Astrocyte of the cerebellum (primary cell): ENCODE measurements at regions not wholly inside any gene's neighbourhood (a gene's known extent, or its start where the extent isn't known, plus 50 kb on each side); places are given as distances from the start of the nearest gene placed in this dataset.

Source experiments
- DNase-seq: peaks from one replicate; pipeline ENCODE4 v3.0.0-alpha.2; 2011; ENCODE audit warnings: low read depth
- H3K4me3 ChIP-seq: 2 replicates; pipeline ENCODE4 v1.5.1; 2011; ENCODE audit warnings: mild to moderate bottlenecking, low read depth, low read length, moderate library complexity
- in situ Hi-C: cut with HindIII; loops from 2 replicates; pipeline ENCODE4 v1.10.0; 2017; ENCODE audit warnings: low sequenced_read_pairs
- TF ChIP-seq, protein P1 (sequence below): IDR thresholded peaks from 2 replicates; pipeline ENCODE4 v1.5.1; 2012; ENCODE audit warnings: low read length, low read depth, moderate library complexity, mild to moderate bottlenecking; ENCODE audit errors: missing control alignments

DNA sequence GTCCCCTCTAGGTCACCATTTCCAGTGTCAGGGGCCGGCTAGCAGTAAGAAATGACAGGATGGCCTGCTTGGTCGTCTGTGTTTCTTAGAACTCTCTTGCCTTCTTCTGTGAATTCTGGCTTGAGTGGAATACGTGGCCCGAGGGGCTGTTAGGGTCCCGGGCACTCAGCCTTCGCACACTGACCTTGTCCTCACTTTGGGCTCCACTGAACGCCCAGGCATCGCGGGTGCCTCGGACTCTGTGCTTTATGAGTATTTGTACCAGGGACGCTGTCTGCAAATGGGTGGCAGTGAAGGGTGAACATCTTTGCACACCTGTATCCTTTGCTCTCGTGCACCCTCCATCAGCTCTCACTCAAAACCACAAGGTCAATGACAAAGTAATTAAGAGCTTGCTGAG, 123.4 kb upstream of the ANO1 start:
- TF ChIP-seq, protein P1, sequence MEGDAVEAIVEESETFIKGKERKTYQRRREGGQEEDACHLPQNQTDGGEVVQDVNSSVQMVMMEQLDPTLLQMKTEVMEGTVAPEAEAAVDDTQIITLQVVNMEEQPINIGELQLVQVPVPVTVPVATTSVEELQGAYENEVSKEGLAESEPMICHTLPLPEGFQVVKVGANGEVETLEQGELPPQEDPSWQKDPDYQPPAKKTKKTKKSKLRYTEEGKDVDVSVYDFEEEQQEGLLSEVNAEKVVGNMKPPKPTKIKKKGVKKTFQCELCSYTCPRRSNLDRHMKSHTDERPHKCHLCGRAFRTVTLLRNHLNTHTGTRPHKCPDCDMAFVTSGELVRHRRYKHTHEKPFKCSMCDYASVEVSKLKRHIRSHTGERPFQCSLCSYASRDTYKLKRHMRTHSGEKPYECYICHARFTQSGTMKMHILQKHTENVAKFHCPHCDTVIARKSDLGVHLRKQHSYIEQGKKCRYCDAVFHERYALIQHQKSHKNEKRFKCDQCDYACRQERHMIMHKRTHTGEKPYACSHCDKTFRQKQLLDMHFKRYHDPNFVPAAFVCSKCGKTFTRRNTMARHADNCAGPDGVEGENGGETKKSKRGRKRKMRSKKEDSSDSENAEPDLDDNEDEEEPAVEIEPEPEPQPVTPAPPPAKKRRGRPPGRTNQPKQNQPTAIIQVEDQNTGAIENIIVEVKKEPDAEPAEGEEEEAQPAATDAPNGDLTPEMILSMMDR, result no peak

DNA sequence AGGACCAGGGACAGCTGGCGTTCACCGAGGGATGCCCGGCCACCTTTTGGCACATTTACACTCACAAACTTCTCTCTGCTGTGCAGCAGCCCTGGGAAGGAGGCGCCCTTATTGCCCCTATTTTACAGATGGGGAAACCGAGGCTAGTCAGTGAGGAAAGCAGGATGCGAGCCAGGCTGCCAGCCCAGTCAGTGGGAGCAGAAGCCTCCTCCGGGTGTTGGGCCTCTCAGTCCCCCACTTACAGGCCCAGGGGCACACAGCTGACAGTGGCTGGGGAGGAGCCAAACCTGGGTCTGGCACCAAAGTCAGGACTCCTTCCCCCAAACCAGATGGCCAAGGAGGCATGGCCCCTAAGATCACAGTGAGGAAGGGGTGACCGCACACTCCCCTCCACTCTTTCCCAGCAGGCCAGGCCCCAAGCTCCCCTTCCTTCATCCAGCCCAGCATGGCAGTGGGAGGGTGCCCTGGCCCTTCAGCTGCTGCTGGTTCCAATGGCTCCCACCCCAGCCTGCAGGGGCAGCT, 121.4 kb upstream of the ANO1 start:
- DNase-seq, result no peak
- TF ChIP-seq, protein P1, result no peak
- no peak overlapping the region for H3K4me3 ChIP-seq
- in situ Hi-C loops, result loop anchor here (5.0 kb wide), 1 partner anchor 66 kb away; no protein-coding TSS in a partner anchor

More for the DNA sequence above, 123.4 kb upstream of the ANO1 start:
- no peak overlapping the region for H3K4me3 ChIP-seq
- in situ Hi-C loops, result loop anchor here (5.0 kb wide), 1 partner anchor 68 kb away; no protein-coding TSS in a partner anchor
- DNase-seq, result no peak

DNA sequence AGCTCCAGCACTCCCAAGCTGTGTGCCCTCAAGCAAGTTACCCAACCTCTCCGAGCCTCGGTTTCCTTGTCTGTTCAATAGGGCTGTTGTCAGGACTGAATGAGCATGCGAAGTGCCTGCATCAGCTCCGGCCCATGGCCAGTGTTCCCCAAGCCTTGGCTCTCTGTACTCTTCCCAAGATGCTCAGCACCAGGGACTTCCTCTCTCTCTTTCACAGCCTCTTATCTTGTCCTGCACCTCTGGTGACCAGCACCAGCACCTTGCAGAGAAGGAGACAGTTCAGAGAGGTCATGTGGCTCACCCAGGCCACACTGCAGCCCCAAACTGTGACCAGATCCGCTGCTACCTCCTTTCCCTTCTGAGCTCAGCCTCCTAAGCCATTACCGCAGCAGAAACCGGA, 120.3 kb upstream of the ANO1 start:
- in situ Hi-C loops, result loop anchor here (5.0 kb wide), 1 partner anchor 64 kb away; no protein-coding TSS in a partner anchor
- no peak overlapping the region for H3K4me3 ChIP-seq
- TF ChIP-seq, protein P1, result no peak
- DNase-seq, result no peak

DNA sequence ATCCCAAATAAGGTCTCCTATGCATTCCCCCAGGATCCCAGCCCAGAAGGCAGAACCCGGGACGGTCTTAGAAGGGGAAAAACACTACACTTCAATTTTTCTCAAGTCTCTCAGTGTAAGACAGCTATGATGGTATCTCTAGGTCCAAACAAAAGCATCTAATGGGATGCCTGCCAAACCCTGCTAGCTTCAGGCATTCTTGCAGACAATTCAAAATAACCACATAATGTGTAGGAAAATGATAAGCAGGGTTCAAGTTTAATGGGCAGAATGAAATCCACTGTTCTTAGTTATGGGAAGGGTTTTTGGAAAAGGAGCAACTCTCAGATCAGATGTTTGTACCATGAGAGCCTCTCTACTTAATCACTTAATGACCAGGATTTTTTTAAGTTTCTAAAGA, 119.8 kb upstream of the ANO1 start:
- TF ChIP-seq, protein P1, result no peak
- DNase-seq, result peak; percentile 24
- H3K4me3 ChIP-seq, result no peak overlapping the region
- in situ Hi-C loops, result loop anchor here (5.0 kb wide), 1 partner anchor 64 kb away; no protein-coding TSS in a partner anchor

DNA sequence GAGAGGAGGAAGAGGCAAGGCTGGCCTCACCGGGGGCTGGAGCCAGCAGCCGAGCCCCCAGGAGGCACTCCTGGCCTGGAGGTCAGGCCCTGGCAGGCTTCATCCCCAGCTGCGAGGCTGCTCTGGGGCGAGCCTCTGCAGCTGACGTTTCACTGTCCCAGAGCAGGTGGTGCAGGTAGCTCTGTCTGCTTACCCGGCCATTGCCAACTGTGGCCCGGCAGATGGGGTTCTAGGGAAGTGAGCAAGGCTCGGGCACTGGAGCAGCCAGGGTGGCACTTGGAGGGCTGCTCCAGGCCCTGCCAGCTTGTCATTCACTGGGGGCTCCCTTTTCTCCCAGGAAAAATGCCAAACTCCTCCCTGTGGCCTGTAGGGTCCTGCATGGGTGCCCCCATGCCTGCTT, 118.7 kb upstream of the ANO1 start:
- in situ Hi-C loops, result loop anchor here (5.0 kb wide), 1 partner anchor 63 kb away; no protein-coding TSS in a partner anchor
- H3K4me3 ChIP-seq, result no peak overlapping the region
- DNase-seq, result no peak
- TF ChIP-seq, protein P1, result no peak

DNA sequence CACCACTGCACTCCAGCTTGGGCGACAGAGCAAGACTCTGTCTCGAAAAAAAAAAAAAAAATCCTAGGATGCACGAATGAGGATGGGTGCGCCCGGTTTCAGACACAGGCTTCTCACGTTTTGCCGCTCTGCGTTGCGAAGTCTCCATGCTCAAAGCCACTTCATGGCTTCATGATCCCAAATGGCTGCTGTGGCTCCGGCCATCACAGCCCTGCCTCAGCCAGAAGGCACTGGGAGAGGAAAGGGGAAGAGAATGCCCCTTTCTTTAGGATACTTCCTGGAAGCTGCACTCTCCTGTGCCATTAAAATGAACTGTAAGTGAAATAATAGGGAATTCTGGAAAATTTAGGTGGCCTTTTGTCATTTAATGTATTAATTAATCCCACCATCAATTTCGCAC, 116.4 kb upstream of the ANO1 start:
- no peak for DNase-seq
- no peak overlapping the region for H3K4me3 ChIP-seq
- in situ Hi-C loops, result loop anchor here (5.0 kb wide), 1 partner anchor 89 kb away; no protein-coding TSS in a partner anchor
- TF ChIP-seq, protein P1, result no peak
